Peyer's patch (tissue), 4 donors: ENCODE measurements at regions not wholly inside any gene's neighbourhood (a gene's known extent, or its start where the extent isn't known, plus 50 kb on each side); places are given as distances from the start of the nearest gene placed in this dataset.

Source experiments
- POLR2A ChIP-seq, 2 donors: fragments of 450-650 bp; IDR thresholded peaks; one replicate each; pipeline ENCODE4 v1.5.1; 2017; ENCODE audit warnings: antibody characterized with exemption in 2 of 2, mild to moderate bottlenecking in 2 of 2, moderate library complexity in 2 of 2
- TF ChIP-seq, protein P1 (sequence below), 6 experiments: fragments of 450-650 bp in 4 of 6; fragments of 200-600 bp in 2 of 6; sonication (generic) in 1 of 6; IDR thresholded peaks; one replicate each; pipeline ENCODE4 v1.5.1; 2017 to 2019; ENCODE audit warnings: antibody characterized with exemption in 6 of 6, mild to moderate bottlenecking in 3 of 6, moderate library complexity in 1 of 6

DNA sequence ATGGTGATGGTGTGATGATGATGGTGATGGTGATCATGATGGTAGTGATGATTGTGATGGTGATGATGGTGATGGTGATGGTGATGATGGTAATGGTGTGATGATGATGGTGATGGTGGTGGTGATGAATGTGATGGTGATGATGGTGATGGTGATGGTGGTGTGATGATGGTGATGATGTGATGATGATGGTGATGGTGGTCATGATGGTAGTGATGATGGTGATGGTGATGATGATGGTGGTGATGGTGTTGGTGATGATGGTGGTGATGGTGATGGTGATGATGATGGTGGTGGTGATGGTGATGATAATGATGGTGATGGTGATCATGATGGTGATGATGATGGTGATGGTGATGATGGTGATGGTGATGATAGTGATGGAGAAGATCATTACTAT lies 120.3 kb downstream of the ZNF664 start:
- no peak for TF ChIP-seq POLR2A (IDR thresholded peaks at IDR 0.05)
- TF ChIP-seq, protein P1, sequence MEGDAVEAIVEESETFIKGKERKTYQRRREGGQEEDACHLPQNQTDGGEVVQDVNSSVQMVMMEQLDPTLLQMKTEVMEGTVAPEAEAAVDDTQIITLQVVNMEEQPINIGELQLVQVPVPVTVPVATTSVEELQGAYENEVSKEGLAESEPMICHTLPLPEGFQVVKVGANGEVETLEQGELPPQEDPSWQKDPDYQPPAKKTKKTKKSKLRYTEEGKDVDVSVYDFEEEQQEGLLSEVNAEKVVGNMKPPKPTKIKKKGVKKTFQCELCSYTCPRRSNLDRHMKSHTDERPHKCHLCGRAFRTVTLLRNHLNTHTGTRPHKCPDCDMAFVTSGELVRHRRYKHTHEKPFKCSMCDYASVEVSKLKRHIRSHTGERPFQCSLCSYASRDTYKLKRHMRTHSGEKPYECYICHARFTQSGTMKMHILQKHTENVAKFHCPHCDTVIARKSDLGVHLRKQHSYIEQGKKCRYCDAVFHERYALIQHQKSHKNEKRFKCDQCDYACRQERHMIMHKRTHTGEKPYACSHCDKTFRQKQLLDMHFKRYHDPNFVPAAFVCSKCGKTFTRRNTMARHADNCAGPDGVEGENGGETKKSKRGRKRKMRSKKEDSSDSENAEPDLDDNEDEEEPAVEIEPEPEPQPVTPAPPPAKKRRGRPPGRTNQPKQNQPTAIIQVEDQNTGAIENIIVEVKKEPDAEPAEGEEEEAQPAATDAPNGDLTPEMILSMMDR (IDR thresholded peaks at IDR 0.05) = no peak
